Hematopoietic multipotent progenitor cell treated with erythropoietin and hydrocortisone succinate and interleukin-3 and kit ligand, for 17 days (in vitro differentiated cells): ENCODE measurements at regions not wholly inside any gene's neighbourhood (a gene's known extent, or its start where the extent isn't known, plus 50 kb on each side); places are given as distances from the start of the nearest gene placed in this dataset.
"Not testable (repeated sequence)": the region's sequence is repeated elsewhere in the genome, so short reads cannot be mapped to it uniquely, and the experiment has no call there.

Experiments
- DNase-seq: peaks from one replicate; pipeline ENCODE4 v3.0.0-alpha.2; 2015; ENCODE audit warnings: low spot score

GRCh38 chr2:8378016-8378810, 303.6 kb upstream of the ID2 start:
- DNase-seq: no peak

DNA sequence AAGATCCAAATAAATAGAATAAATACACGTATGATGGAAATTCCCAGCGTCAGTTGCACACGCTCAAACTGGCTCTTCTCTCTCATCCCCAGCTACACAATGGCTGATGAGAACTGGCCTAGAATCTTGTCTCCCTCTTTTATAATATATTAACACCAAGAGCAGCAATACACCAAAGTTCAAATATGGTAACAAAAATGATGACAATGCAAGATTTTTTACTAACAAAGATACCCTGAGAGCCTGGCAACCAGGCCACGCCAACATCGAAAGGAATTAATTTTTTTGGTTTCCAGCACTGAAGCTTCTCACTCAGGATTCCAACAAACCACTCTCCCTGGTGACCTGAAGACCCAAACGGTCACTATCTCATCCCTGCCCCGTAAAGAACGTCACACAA, 302.7 kb upstream of the ID2 start:
- DNase-seq: no peak

GRCh38 chr2:8379549-8379948, 302.3 kb upstream of the ID2 start:
- DNase-seq: no peak

DNA sequence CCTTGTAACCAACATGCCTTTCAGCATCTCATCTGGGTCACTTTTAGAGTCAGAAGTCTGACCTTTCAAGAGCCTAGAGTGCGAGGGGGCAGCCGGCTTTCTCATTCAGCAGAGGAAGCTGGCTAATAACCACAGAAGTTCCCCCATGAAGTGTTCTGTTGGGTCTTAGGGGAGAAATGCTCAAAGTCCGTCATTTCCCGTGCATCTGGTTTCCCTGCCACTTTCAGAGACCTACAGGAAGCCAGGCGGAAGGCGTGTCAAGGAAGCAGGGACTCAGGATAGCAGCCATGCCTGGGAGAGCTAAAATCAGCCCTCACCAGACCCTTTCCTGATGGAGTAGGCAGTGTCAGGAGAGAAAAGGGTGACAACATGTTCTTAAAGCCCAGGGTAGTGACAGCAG, 301.8 kb upstream of the ID2 start:
- DNase-seq: no peak

DNA sequence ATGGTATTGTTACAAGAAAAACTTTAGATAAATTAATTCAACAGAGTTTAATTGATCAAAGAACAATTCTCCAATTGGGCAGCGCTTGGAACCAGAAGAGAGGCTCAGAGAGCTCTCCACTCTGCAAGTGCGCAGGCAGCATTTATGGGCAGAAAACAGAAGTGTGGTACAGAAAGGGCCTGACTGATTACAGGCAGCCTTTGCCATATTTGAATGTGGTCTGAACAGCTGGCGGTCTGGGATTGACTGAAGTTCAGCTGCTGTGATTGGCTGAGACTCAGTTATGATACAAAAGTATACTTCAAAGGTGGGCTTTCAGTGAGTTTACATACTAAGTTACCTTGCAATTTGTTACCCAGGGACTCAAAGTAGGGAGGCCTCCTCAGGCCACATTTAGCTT, 301.3 kb upstream of the ID2 start:
- no peak for DNase-seq

GRCh38 chr2:8382485-8382884, 299.4 kb upstream of the ID2 start:
- no peak for DNase-seq

- DNase-seq: not testable (repeated sequence)
These were observed 295.1 kb upstream of the ID2 start for GRCh38 chr2:8386748-8387147.

- DNase-seq: no peak
These were observed 293.1 kb upstream of the ID2 start for GRCh38 chr2:8388781-8389180.

GRCh38 chr2:8389431-8390108, 292.3 kb upstream of the ID2 start:
- no peak for DNase-seq

DNA sequence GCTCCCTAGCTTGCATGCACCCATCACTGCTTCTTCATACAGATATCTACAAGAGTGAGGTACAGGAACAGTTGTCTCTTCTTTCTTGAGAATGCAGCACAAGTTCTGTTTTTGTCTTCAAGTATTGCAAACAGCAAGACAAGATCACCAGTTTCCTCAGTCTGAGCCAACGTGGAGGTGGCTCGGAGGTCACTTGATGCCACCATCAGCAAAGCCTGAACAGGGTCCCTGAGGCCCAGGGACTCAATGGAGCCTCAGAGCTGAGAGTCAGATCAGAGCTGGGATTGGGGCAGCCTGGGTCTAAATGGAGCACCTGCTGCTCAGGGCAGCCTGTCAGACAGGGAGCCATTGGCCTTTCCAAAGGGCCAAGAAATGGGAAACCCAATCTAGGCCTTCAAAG, 290.7 kb upstream of the ID2 start:
- DNase-seq: no peak

DNA sequence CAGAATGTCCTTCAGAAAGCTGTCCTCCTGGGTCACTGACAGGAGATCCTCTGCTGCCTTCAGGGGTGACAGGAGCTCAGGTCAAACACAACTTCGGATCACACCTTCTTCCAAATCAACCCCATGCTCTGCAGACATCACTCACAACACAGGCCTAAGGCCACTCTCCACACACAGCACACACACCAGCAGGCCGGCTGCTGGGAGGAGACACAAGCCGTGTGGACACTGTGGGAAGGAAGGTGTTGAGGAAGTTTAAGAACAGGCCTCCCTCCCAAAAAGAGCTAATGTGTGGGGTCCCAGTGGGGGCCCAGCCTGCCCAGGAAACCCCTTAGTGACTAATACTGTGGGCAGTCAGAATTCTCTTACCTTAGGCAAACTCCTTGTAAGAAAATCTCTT, 290.3 kb upstream of the ID2 start:
- no peak for DNase-seq

GRCh38 chr2:8392098-8392866, 289.6 kb upstream of the ID2 start:
- DNase-seq: no peak

- DNase-seq: no peak
These were observed 288.4 kb upstream of the ID2 start for GRCh38 chr2:8393506-8393905.

GRCh38 chr2:8394131-8394530, 287.7 kb upstream of the ID2 start:
- no peak for DNase-seq

GRCh38 chr2:8394569-8395359, 287.1 kb upstream of the ID2 start:
- DNase-seq: no peak

- no peak for DNase-seq
These were observed 286.1 kb upstream of the ID2 start for GRCh38 chr2:8395718-8396117.

DNA sequence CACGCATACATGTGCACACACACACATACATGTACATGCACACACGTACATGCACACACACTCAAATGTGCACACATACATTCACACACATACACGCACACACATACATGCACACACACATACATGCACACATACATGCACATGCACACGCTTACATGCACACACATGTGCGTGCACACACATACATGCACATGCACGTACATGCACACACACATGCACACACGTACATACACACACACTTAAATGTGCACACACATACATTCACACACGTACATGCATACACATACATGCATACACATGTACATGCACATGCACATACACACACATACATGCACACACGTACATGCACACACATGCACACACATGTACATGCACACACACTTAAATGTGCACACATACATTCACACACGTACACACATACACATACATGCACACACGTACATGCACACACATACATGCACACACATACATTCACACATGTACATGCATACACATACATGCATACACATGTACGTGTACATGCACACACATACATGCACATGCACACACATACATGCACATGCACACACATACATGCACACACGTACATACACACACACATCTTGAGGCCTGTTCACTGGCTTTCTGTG, 283.7 kb upstream of the ID2 start:
- no peak for DNase-seq

DNA sequence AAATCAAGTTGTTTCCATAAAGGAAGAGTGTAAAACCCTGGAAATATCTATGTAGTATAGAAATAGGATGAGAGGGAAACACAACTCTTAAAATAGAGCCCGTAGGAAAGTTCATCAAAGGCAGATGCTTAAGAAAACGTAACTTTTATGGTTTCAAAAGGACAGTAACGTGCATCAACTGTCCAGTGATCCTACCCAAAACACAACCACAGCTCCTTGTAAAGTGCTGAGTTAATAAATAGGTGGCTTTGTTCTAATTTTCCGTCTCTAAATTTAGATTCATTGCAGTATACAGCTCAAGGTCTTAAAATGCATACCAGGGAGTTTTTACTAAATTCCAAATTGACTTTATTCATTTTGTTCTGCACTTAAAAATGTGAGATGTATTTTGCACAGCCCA, 282.1 kb upstream of the ID2 start:
- DNase-seq: no peak

- no peak for DNase-seq
These were observed 281.7 kb upstream of the ID2 start for GRCh38 chr2:8400196-8400595.

DNA sequence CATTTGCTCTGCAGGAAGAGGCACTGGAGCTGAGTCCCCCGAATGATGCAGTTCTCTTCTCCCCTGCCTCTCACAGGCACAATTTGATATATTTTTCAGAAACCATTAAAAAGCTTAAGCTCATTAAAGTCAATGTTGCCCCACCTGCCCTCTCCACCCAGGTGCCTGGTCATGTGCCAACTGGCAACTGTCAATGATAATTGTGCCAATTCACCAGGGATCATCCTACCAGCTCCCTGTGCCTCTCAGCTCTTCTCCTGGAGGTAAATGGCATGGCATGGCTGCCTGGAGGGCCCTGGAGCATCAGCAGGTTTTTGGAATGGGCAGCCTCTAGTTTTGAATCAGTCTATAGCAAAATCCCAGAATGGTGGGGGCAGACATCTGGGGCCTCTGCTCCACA, 279.6 kb upstream of the ID2 start:
- DNase-seq: no peak

DNA sequence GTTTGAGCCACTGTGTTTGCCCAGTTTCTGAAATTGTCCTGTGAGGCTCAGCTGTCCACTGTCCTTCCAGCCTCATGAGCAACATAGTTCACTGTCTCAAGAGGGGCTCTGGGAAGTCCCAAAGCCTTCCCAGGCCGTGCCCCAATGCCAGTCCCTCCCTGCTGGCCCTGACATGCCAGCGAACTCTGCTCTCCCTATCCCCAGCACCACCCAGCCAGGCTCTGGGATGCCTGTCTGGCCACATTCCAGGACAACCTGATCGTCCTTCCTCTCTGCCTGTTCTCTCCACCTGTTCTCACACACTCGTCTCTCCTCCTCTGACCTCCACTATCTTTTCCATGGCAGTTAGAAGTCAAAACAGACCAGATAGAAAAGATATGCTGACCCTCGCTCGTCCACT, 278.0 kb upstream of the ID2 start:
- no peak for DNase-seq

DNA sequence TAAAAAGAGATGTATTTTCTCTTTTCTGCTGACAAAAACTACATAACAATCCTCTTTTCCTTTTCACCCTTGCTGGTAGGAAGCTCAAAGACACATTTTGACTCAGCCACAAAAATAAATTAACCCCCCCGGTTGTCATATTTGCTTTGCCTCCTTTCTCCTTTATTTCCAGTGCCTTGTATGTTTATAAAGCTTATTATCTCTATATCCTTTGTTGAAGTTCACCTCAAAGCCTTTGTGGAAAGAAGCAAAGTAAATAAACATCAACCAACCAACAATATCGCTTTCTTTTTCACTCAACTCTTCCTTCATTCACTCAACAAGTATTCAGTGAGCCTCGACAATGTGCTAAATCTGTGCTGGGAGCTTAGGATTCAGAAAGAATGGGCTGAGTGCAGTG, 276.5 kb upstream of the ID2 start:
- no peak for DNase-seq
